GM18868 (cell line): ENCODE measurements at regions not wholly inside any gene's neighbourhood (a gene's known extent, or its start where the extent isn't known, plus 50 kb on each side); places are given as distances from the start of the nearest gene placed in this dataset.
"Not testable (repeated sequence)": the region's sequence is repeated elsewhere in the genome, so short reads cannot be mapped to it uniquely, and the experiment has no call there.

Experiments used
- ATAC-seq: cut with Tn5 transposase; IDR thresholded peaks from one replicate; pipeline ENCODE4 v1.9.1; 2021; ENCODE audit warnings: mild to moderate bottlenecking, moderate library complexity; ENCODE audit not compliant: unreplicated experiment

- no peak for ATAC-seq
Measured at GRCh38 chr16:85528528-85529387, 84.4 kb upstream of the GSE1 start.

DNA sequence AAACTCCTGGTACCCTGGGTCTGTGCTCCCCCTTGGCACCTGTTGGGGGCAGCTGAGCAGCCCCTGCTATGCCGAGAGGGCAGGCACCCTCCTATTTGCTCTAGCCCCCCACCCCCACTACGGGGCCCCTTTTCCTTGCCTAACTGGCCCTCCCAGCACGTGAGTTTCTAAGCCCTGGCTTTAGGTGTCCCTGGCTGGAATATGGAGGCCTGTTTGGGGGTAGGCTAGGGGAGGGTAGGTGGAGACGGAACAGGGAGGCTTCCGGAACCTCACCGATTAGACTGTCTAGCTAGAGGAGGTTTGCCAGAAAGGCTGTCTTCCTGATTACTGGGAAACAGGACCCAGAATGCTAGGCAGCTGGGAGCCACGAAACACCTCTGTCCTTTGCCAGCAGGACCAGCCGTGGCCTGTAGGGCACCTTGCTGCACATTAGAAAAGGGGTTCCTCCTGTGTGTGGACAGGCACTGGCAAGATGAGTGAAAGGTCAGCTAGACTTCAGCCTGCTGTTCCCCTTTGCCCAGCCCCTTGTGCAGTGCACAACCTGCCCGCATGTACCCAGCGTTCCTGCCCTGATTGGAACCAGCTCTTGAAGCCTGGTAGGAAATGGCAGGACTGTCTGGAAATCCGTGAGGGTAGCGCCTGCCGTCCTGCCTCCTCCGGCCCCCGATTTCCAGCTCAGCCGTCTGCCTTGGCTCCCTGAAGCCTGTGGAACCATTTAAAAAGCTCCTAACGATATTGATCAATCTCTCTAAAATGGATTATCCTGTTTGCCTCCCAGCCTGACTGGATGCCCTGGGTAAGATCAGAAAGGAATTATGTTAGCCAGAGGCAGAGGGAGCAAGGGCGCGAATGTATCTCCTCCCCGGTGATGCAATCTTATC, 83.4 kb upstream of the GSE1 start:
- no peak for ATAC-seq

DNA sequence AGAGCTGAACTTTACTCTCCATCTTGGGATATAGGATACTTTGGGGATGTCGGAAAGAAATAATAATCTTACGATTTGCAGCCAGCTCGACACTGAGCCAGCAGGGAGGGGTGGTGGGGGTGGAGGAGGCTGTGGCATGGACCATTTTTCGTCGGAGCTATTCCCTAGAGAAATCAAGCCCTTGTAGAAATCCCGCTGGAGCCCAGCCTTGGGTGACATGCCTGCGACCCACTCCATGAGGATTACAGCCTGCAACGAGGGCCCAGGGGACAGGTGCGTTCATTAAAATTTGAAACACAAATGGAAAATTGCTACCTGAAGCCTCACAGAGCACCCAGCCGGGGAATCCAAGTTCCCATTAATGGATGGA, 82.8 kb upstream of the GSE1 start:
- no peak for ATAC-seq

- ATAC-seq = no peak
Measured at GRCh38 chr16:85531516-85531915, 81.6 kb upstream of the GSE1 start.

- ATAC-seq = no peak
Measured at GRCh38 chr16:85532147-85532546, 81.0 kb upstream of the GSE1 start.

DNA sequence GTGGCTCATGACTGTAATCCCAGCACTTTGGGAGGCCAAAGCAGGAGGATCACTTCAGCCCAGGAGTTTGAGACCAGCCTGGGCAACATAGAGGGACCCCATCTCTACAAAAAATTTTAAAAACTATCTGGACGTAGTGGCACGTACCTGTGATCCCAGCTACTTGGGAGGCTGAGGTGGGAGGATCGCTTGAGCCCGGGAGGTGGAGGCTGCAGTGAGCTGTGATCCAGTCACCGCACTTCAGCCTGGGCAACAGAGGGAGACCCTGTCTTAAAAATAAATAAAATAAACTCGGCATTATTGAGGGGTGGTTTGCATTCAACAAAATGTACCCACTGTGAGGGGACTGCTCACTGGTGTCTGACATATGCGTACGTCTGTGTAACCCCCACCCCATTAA, 79.5 kb upstream of the GSE1 start:
- ATAC-seq = not testable (repeated sequence)

DNA sequence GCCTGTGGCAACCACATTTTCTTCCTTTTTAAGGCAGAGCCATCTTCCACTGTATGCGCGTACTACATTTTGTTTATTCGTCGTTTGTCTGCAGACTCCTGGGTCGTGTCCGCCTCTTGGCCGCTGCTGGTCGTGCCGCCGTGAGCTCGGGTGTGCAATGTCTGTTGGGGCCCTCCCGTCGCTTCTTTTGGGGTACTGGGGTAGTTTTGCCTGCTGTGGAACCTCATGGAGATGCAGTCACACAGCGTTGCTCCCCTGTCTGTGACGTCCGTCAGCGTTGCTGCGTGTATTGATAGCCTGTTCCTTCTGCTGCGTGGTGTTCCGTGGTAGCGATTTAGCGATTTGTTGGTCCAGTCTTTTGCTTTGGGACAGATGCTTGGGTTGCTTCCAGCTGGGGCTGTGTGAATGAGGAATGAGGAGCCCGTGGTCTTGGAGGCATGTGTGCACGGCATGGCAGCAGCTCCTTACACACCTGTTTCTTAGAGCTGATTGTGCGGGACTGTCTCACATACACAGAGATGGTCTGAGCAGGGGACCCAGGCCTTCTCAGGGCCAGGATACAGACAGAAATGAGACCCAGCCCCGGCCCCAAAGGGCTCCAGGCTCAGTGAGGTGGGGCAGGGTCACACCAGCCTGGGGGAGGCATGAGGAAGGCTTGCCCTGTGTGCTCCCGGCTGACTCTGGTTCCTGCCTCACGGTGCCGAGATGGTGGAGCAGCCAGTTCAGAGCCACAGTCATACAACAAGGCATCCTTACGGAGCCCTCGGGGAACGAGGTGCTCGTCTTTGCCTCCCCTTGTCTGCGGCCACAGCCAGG, 78.4 kb upstream of the GSE1 start:
- ATAC-seq = no peak

DNA sequence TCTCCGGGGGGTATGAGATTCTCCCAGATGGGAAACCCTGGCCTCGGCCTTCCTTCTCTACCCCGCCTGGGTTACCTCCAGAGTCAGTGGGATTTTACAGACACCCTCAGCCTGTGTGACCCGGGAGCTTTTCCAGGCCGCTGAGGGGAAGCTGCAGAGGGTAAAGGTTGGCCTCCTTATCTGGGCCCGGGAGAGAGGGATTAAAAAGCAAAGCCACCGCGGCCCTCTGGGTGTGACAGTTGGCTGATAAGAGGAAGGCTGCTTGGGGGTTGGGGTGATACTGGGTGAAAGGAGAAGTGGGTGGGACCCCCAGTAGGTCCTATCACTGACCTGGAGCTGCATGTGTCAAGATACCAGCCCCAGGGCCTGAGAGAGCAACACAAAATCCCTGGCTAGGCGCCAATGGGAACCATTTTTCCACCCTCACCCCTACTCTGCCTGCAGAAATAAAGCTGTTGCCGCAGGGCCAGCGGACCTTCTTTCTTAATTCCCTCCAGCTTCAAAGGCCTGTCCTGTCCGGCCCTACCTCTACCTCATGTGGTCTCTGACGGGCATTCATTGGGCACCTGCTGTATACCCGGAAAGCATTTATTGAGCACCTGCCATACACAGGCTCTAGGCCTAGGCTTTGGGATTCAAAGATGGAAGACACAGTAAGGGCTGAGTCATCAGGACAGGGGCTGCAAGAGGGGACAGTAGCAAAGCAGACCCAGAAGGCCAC, 77.6 kb upstream of the GSE1 start:
- ATAC-seq = no peak

DNA sequence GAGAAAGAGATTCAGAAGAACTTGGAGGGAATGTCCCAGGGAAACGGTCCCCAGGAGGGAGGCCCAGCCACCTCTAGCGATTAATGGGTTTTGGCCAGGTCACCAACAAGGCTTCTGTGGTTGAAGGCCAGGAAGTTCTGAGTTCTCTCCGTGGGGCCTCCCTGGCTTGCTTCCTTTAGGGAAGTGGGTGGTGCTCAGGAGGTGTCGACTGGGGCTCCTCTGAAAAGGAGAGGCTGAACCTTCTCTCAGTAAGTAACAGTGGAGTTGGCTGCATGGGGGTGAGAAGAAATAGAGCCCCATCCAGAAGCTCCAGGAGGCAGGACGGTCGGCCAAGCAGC, 77.1 kb upstream of the GSE1 start:
- no peak for ATAC-seq

DNA sequence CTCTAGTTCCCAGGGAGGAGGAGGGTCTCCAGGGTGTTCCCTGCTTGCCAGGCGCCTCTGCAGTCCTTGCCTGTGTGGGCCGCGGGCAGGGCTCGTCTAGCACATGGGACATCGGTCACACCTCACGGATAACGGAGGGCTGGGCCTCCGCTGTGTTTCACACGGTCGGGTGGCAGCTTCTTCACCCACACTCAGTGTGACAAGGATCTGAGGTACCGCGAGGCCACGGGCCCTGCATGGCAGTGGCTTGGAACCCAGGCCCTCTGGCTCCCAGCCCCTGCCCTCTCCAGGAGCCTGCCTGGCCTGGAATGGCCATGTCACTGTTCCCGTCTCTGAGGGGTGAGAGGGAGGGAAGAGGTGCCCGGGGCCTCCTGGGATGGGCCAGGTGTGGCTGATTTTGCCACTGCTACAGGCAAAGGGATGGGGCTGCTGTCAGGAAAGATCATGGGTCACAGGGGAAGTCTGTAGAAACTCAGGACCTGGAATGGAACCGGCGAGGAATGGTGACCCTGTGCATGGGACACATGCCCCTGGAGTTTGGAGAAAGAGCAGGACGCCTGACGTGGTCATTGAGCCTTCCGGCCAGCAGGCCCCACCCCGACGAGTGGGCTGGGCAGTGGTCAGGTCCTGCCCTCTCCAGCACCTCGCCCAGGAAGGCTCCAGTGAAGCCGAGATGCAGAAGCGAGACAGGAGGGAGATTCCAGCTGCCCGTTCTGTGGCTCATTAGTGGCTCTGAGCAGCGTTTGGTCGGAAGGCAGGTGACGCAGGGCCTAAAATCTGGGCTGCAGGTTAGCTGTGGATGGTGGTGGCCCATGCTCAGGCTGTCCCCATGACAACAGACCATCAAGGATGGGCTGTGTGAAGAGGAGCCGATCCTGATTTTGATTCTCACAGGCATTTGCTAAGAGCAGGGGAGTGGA, 76.5 kb upstream of the GSE1 start:
- no peak for ATAC-seq

- ATAC-seq = no peak
Measured at GRCh38 chr16:85537331-85537788, 75.8 kb upstream of the GSE1 start.

DNA sequence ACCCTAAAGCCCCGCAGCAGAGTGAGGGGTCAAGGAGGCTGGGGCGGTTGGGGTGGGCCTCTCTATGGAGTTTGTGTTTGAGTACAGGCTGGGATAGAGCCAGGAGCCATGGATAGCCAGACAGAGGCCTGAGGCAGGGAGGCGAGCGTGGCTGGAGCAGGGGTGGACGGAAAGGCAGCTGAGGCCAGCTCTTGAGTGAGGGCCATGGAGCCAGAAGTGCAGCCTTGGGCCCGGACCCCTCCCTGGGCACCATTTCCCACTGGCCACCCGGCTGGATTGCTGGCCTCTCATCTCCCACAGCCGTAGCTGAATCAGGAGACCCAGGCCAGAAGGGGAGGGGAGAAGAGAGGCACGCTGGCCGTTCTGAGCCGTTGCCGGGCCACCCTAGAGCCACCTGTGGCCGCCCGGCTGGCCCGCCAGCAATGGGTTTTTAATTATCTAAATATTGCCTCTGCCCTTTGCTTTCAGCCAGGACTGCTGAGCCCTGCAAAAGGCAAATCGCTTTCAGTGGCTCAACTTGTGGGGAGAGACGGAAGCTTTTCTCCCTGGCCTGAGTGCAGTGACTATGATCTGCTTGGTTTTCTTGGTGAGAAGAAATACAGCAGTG, 75.2 kb upstream of the GSE1 start:
- ATAC-seq = no peak

DNA sequence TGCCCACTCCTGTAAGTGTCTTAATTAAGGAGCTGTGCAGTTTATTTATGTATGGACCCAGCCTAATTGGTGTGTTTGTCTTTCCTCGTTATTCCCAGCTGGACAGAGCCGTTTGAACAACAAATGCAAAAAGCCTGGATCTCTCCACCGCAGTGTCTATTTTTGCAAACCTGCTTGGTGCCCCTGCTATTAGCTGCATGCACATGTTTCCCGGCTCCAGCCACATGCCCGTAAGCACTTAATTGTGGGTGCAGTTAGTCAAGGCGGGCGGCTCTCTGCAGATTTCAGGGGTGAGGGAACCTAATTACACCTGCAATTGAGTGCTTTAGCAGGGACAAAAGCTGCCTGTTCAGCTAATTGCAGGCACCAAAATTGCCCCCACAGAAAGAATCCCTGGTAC, 74.0 kb upstream of the GSE1 start:
- no peak for ATAC-seq

DNA sequence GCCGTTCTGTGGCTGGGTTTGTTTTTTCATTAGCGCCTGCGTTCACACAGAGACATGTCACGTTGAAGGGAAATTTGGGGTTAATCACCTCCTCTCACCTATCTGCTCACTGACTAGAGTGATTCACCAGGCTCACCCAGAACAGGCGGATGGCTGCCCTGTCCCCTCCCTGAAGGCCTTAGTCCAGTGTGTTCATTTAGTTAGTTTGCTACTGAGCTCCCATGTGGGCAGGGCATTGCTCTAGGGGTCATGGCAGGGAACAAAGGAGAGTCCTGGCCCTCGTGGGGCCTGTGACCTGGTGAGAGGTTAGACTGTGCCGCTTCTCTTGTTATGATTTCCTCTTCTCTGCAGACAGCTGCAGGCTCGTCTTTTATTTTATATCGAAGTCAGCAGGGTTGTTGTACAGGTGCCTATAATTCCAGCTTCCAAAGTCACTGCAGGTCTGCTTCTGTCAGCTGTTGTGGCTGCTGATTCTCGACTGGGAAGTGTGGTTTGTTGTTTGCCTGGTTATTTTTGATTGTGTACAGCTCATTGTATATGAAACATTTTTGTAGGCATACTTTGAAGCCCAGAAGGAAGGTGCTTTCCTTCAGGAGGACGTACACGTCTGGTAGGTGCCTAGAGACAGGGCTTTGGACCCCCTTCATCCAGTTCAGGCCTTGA, 73.4 kb upstream of the GSE1 start:
- no peak for ATAC-seq

GRCh38 chr16:85541181-85541580, 71.9 kb upstream of the GSE1 start:
- no peak for ATAC-seq

- no peak for ATAC-seq
Measured at GRCh38 chr16:85541619-85541979, 71.5 kb upstream of the GSE1 start.

- ATAC-seq = no peak
Measured at GRCh38 chr16:85541980-85542900, 70.9 kb upstream of the GSE1 start.

DNA sequence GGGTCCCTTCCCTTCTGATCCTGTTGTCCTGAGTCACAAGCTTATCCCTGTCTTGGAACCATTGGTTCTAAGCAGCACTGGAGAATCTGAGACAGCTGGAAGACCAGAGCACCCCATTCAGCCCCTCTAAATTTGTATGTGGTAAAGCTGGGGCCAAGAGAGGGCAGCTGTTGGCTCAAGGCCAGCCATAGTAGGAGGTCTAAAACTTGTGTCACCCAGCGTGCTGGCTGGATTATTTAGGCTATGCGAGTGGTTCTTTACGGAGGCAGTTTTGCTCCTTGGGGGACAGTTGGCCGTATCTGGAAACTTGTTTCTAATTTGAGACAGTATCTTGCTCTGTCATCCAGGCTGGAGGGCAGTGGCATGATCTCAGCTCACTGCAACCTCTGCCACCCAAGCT, 69.6 kb upstream of the GSE1 start:
- no peak for ATAC-seq
